ENCODE measurements at regions not wholly inside any gene's neighbourhood (a gene's known extent, or its start where the extent isn't known, plus 50 kb on each side); places are given as distances from the start of the nearest gene placed in this dataset.

DNA sequence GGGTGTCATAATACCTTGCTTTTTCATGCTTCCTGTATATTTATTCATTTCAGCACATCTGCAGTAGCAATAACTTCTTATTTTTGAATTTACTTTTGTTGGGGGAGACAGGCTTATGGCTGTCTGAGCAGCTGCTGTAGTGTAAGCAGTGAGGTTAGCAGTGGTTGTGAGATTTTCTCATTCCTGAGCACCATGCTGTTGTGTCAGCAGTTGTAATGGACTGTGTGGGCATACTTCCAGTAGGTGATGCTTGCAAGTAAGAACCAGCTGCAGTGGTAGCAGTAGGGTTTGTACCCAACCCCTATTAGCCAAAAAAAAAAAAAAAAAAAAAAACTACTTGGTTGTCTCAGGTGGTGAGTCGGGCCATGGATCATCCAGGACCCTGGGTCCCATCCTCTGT, 311.6 kb downstream of the NUF2 start:
- TF ChIP-seq ZNF341 (tag by site-specific recombination; IDR thresholded peaks at IDR 0.05; ENCODE audit: low read depth) (no peak), YY1 (tag by site-specific recombination; IDR thresholded peaks at IDR 0.05) (no peak), ZNF23 (tag by site-specific recombination; IDR thresholded peaks at IDR 0.05; ENCODE audit: borderline replicate concordance) (no peak), HOXA7 (CRISPR knock-in tag; IDR thresholded peaks at IDR 0.05; ENCODE audit: borderline replicate concordance) (no peak), ZNF274 (IDR thresholded peaks at IDR 0.05; ENCODE audit: low read length) (no peak), ZNF274 (tag by site-specific recombination; IDR thresholded peaks at IDR 0.05; ENCODE audit: borderline replicate concordance) (no peak)
- TF ChIP-seq, protein P1, sequence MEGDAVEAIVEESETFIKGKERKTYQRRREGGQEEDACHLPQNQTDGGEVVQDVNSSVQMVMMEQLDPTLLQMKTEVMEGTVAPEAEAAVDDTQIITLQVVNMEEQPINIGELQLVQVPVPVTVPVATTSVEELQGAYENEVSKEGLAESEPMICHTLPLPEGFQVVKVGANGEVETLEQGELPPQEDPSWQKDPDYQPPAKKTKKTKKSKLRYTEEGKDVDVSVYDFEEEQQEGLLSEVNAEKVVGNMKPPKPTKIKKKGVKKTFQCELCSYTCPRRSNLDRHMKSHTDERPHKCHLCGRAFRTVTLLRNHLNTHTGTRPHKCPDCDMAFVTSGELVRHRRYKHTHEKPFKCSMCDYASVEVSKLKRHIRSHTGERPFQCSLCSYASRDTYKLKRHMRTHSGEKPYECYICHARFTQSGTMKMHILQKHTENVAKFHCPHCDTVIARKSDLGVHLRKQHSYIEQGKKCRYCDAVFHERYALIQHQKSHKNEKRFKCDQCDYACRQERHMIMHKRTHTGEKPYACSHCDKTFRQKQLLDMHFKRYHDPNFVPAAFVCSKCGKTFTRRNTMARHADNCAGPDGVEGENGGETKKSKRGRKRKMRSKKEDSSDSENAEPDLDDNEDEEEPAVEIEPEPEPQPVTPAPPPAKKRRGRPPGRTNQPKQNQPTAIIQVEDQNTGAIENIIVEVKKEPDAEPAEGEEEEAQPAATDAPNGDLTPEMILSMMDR (tag by site-specific recombination; IDR thresholded peaks at IDR 0.05): no peak
- TF ChIP-seq, protein P2, sequence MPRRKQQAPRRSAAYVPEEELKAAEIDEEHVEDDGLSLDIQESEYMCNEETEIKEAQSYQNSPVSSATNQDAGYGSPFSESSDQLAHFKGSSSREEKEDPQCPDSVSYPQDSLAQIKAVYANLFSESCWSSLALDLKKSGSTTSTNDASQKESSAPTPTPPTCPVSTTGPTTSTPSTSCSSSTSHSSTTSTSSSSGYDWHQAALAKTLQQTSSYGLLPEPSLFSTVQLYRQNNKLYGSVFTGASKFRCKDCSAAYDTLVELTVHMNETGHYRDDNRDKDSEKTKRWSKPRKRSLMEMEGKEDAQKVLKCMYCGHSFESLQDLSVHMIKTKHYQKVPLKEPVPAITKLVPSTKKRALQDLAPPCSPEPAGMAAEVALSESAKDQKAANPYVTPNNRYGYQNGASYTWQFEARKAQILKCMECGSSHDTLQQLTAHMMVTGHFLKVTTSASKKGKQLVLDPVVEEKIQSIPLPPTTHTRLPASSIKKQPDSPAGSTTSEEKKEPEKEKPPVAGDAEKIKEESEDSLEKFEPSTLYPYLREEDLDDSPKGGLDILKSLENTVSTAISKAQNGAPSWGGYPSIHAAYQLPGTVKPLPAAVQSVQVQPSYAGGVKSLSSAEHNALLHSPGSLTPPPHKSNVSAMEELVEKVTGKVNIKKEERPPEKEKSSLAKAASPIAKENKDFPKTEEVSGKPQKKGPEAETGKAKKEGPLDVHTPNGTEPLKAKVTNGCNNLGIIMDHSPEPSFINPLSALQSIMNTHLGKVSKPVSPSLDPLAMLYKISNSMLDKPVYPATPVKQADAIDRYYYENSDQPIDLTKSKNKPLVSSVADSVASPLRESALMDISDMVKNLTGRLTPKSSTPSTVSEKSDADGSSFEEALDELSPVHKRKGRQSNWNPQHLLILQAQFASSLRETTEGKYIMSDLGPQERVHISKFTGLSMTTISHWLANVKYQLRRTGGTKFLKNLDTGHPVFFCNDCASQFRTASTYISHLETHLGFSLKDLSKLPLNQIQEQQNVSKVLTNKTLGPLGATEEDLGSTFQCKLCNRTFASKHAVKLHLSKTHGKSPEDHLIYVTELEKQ (tag by site-specific recombination; IDR thresholded peaks at IDR 0.05; ENCODE audit: borderline replicate concordance): no peak
- TF ChIP-seq, protein P3, sequence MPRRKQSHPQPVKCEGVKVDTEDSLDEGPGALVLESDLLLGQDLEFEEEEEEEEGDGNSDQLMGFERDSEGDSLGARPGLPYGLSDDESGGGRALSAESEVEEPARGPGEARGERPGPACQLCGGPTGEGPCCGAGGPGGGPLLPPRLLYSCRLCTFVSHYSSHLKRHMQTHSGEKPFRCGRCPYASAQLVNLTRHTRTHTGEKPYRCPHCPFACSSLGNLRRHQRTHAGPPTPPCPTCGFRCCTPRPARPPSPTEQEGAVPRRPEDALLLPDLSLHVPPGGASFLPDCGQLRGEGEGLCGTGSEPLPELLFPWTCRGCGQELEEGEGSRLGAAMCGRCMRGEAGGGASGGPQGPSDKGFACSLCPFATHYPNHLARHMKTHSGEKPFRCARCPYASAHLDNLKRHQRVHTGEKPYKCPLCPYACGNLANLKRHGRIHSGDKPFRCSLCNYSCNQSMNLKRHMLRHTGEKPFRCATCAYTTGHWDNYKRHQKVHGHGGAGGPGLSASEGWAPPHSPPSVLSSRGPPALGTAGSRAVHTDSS (tag by site-specific recombination; IDR thresholded peaks at IDR 0.05): no peak

All from HEK293 (cell line).